ENCODE measurements at regions not wholly inside any gene's neighbourhood (a gene's known extent, or its start where the extent isn't known, plus 50 kb on each side); places are given as distances from the start of the nearest gene placed in this dataset.

GRCh38 chr9:75289332-75289731, 201.0 kb downstream of the OSTF1 start:
- no peak for TF ChIP-seq CTCF (IDR thresholded peaks at IDR 0.05; ENCODE audit: extremely low read depth in 1 of 2, insufficient read depth in 1 of 2, low read depth in 1 of 2, low read length in 2 of 2)
- no peak for TF ChIP-seq POLR2A (IDR thresholded peaks at IDR 0.05; ENCODE audit: low read depth, low read length)
- TF ChIP-seq POLR2AphosphoS5 (IDR thresholded peaks at IDR 0.05; ENCODE audit: insufficient read depth, low read depth, low read length), result no peak
- TF ChIP-seq EZH2 (IDR thresholded peaks at IDR 0.05; ENCODE audit: borderline replicate concordance, low read depth, low read length, severe bottlenecking), result no peak
- TF ChIP-seq JUN (IDR thresholded peaks at IDR 0.05; ENCODE audit: borderline replicate concordance, insufficient read depth, insufficient read length, low read depth), result no peak
- TF ChIP-seq FOS (IDR thresholded peaks at IDR 0.05; ENCODE audit: borderline replicate concordance, insufficient read depth, low read length), result no peak
- TF ChIP-seq MYC (IDR thresholded peaks at IDR 0.05; ENCODE audit: low read depth, low read length), result no peak
